Hepatocyte (in vitro differentiated cells): ENCODE measurements at regions not wholly inside any gene's neighbourhood (a gene's known extent, or its start where the extent isn't known, plus 50 kb on each side); places are given as distances from the start of the nearest gene placed in this dataset.

Experiments
- DNase-seq: peaks from one replicate; pipeline ENCODE4 v3.0.0-alpha.2; 2016; ENCODE audit warnings: low spot score
- H2AFZ ChIP-seq: fragments of 200-600 bp; sonication (generic); 2 replicates; pipeline ENCODE4 v1.6.0; 2016; ENCODE audit warnings: antibody characterized with exemption, mild to moderate bottlenecking
- H3K27ac ChIP-seq: fragments of 200-600 bp; sonication (generic); 2 replicates; pipeline ENCODE4 v1.5.1; 2016; ENCODE audit warnings: mild to moderate bottlenecking
- H3K27me3 ChIP-seq: fragments of 200-600 bp; sonication (generic); 2 replicates; pipeline ENCODE4 v1.6.1; 2016
- H3K36me3 ChIP-seq: fragments of 200-600 bp; sonication (generic); replicated peaks from 2 replicates; pipeline ENCODE4 v1.5.1; 2016; ENCODE audit warnings: low read depth; ENCODE audit not compliant: insufficient read depth
- H3K4me1 ChIP-seq: fragments of 200-600 bp; sonication (generic); 2 replicates; pipeline ENCODE4 v1.5.1; 2016; ENCODE audit warnings: mild to moderate bottlenecking, moderate library complexity; ENCODE audit not compliant: insufficient read depth
- H3K4me2 ChIP-seq: fragments of 200-600 bp; sonication (generic); 2 replicates; pipeline ENCODE4 v1.6.0; 2016
- H3K4me3 ChIP-seq: fragments of 200-600 bp; sonication (generic); 2 replicates; pipeline ENCODE4 v1.5.1; 2016; ENCODE audit warnings: mild to moderate bottlenecking
- H3K79me2 ChIP-seq: fragments of 200-600 bp; sonication (generic); 2 replicates; pipeline ENCODE4 v1.6.0; 2017; ENCODE audit warnings: mild to moderate bottlenecking
- H3K9me2 ChIP-seq: fragments of 200-600 bp; sonication (generic); replicated peaks from 2 replicates; pipeline ENCODE4 v1.6.0; 2017; ENCODE audit warnings: mild to moderate bottlenecking; ENCODE audit not compliant: insufficient read depth
- H3K9me3 ChIP-seq: fragments of 200-600 bp; sonication (generic); 2 replicates; pipeline ENCODE4 v1.5.1; 2016; ENCODE audit warnings: low read depth, mild to moderate bottlenecking
- H4K20me1 ChIP-seq: fragments of 200-600 bp; sonication (generic); 2 replicates; pipeline ENCODE4 v1.6.0; 2016; ENCODE audit warnings: mild to moderate bottlenecking; ENCODE audit not compliant: insufficient read depth, poor library complexity, severe bottlenecking
- CTCF ChIP-seq: fragments of 200-600 bp; sonication (generic); IDR thresholded peaks from 2 replicates; pipeline ENCODE4 v1.5.1; 2016; ENCODE audit warnings: antibody characterized with exemption, mild to moderate bottlenecking; ENCODE audit not compliant: poor library complexity
- EZH2 ChIP-seq: fragments of 200-600 bp; sonication (generic); IDR thresholded peaks from 2 replicates; pipeline ENCODE4 v1.6.1; 2016; ENCODE audit warnings: antibody characterized with exemption, mild to moderate bottlenecking, borderline replicate concordance
- EZH2phosphoT487 ChIP-seq: fragments of 200-600 bp; sonication (generic); IDR thresholded peaks from one replicate; pipeline ENCODE4 v1.6.1; 2018; ENCODE audit warnings: antibody characterized with exemption, mild to moderate bottlenecking, low read depth, moderate library complexity; ENCODE audit not compliant: unreplicated experiment, severe bottlenecking
- WGBS: methylation state at CpG from one replicate; pipeline ENCODE4 v1.1.6; 2016; ENCODE audit warnings: low lambda C conversion rate; ENCODE audit errors: missing lambda C conversion rate; 5-methylcytosine and 5-hydroxymethylcytosine counted together

- Histone ChIP-seq H3K4me1 (no peaks in the 10 kb centered on the region), H2AFZ (no peak overlapping the region), H3K4me3 (no peak overlapping the region), H3K27me3 (no peaks in the 10 kb centered on the region), H3K4me2 (peak overlapping the region; percentile 28), H4K20me1 (no peaks in the 10 kb centered on the region), H3K79me2 (no peaks in the 10 kb centered on the region), H3K27ac (peak overlapping the region; percentile 82), H3K9me3 (no peaks in the 10 kb centered on the region), H3K9me2 (no peaks in the 10 kb centered on the region), H3K36me3 (no peaks in the 10 kb centered on the region)
- WGBS = 84% methylated on average over 7 of the region's 7 CpGs
- TF ChIP-seq EZH2 (no peak), EZH2phosphoT487 (no peak), CTCF (no peak)
- DNase-seq = peak; percentile 87
Measured at GRCh38 chr12:69024413-69024812, 91.4 kb upstream of the CPM start.

- 91% methylated on average over 4 of the region's 4 CpGs for WGBS
- no peak overlapping the region for H3K4me3 ChIP-seq
- H3K9me3 ChIP-seq = no peaks in the 10 kb centered on the region
- H4K20me1 ChIP-seq = no peaks in the 10 kb centered on the region
- TF ChIP-seq CTCF (no peak), EZH2phosphoT487 (no peak), EZH2 (no peak)
- H3K9me2 ChIP-seq = no peaks in the 10 kb centered on the region
- no peaks in the 10 kb centered on the region for H3K4me1 ChIP-seq
- H3K27ac ChIP-seq = peak overlapping the region; percentile 82
- no peak overlapping the region for H2AFZ ChIP-seq
- DNase-seq = no peak
- H3K79me2 ChIP-seq = no peaks in the 10 kb centered on the region
- H3K27me3 ChIP-seq = no peaks in the 10 kb centered on the region
- peak overlapping the region; percentile 28 for H3K4me2 ChIP-seq
- H3K36me3 ChIP-seq = no peaks in the 10 kb centered on the region
Measured at GRCh38 chr12:69024907-69025306, 91.9 kb upstream of the CPM start.

- H3K9me2 ChIP-seq = no peaks in the 10 kb centered on the region
- no peak overlapping the region for H3K4me3 ChIP-seq
- H3K27me3 ChIP-seq = no peaks in the 10 kb centered on the region
- WGBS = 100% methylated on average over 1 of the region's 1 CpG
- no peak for DNase-seq
- no peaks in the 10 kb centered on the region for H3K79me2 ChIP-seq
- H3K27ac ChIP-seq = no peak overlapping the region
- H4K20me1 ChIP-seq = no peaks in the 10 kb centered on the region
- H3K4me2 ChIP-seq = no peak overlapping the region
- no peaks in the 10 kb centered on the region for H3K4me1 ChIP-seq
- H3K36me3 ChIP-seq = no peaks in the 10 kb centered on the region
- TF ChIP-seq EZH2phosphoT487 = no peak
- no peak overlapping the region for H2AFZ ChIP-seq
- no peaks in the 10 kb centered on the region for H3K9me3 ChIP-seq
Measured at GRCh38 chr12:69026336-69026735, 93.4 kb upstream of the CPM start.

- no peaks in the 10 kb centered on the region for H3K36me3 ChIP-seq
- no peaks in the 10 kb centered on the region for H3K4me1 ChIP-seq
- no peaks in the 10 kb centered on the region for H3K79me2 ChIP-seq
- H4K20me1 ChIP-seq = no peaks in the 10 kb centered on the region
- 84% methylated on average over 4 of the region's 4 CpGs for WGBS
- H3K9me3 ChIP-seq = no peaks in the 10 kb centered on the region
- no peak overlapping the region for H2AFZ ChIP-seq
- H3K9me2 ChIP-seq = no peaks in the 10 kb centered on the region
- H3K27ac ChIP-seq = no peak overlapping the region
- H3K4me2 ChIP-seq = no peak overlapping the region
- no peak for TF ChIP-seq EZH2phosphoT487
- TF ChIP-seq CTCF = no peak
- no peak for TF ChIP-seq EZH2
- H3K4me3 ChIP-seq = no peak overlapping the region
- H3K27me3 ChIP-seq = no peaks in the 10 kb centered on the region
- no peak for DNase-seq
Measured at GRCh38 chr12:69027411-69027881, 94.5 kb upstream of the CPM start.
